ENCODE measurements at regions not wholly inside any gene's neighbourhood (a gene's known extent, or its start where the extent isn't known, plus 50 kb on each side); places are given as distances from the start of the nearest gene placed in this dataset.

DNA sequence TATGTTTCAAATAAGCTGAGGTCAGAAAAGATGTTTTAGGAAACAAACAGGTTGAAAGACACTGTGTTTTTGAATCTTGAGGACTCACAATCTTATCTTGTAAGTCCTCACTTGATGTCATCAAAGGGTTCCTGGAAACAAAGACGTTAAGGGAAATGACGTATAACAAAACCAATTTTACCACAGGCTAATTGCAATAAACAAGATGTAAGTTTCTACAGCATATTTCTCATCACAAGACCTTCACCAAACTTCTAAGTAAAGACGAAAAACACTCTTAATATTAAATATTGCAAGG, 433.5 kb upstream of the FAT3 start:
- TF ChIP-seq TAF1 (IDR thresholded peaks at IDR 0.05; ENCODE audit: borderline replicate concordance, insufficient read depth, low read length) (no peak), POLR2AphosphoS5 (IDR thresholded peaks at IDR 0.05; ENCODE audit: low read depth, low read length) (no peak), FOXP2 (optimal IDR thresholded peaks at IDR 0.05; ENCODE audit: borderline replicate concordance, extremely low read depth, extremely low read length, insufficient read depth) (no peak), SIN3A (IDR thresholded peaks at IDR 0.05; ENCODE audit: borderline replicate concordance, insufficient read depth, low read length) (no peak), REST (IDR thresholded peaks at IDR 0.05; ENCODE audit: insufficient read depth in 1 of 2, low read depth in 2 of 2, low read length in 2 of 2) (no peak)

GRCh38 chr11:91790346-91791170, 434.1 kb upstream of the FAT3 start:
- no peak for TF ChIP-seq FOXP2 (optimal IDR thresholded peaks at IDR 0.05; ENCODE audit: borderline replicate concordance, extremely low read depth, extremely low read length, insufficient read depth)
- no peak for TF ChIP-seq SIN3A (IDR thresholded peaks at IDR 0.05; ENCODE audit: borderline replicate concordance, insufficient read depth, low read length)
- TF ChIP-seq POLR2AphosphoS5 (IDR thresholded peaks at IDR 0.05; ENCODE audit: low read depth, low read length): no peak
- TF ChIP-seq REST (IDR thresholded peaks at IDR 0.05; ENCODE audit: insufficient read depth in 1 of 2, low read depth in 2 of 2, low read length in 2 of 2): no peak
- no peak for TF ChIP-seq TAF1 (IDR thresholded peaks at IDR 0.05; ENCODE audit: borderline replicate concordance, insufficient read depth, low read length)

GRCh38 chr11:91788764-91789163, 435.9 kb upstream of the FAT3 start:
- no peak for TF ChIP-seq SIN3A (IDR thresholded peaks at IDR 0.05; ENCODE audit: borderline replicate concordance, insufficient read depth, low read length)
- TF ChIP-seq FOXP2 (optimal IDR thresholded peaks at IDR 0.05; ENCODE audit: borderline replicate concordance, extremely low read depth, extremely low read length, insufficient read depth): no peak
- TF ChIP-seq REST (IDR thresholded peaks at IDR 0.05; ENCODE audit: insufficient read depth in 1 of 2, low read depth in 2 of 2, low read length in 2 of 2): no peak
- TF ChIP-seq POLR2AphosphoS5 (IDR thresholded peaks at IDR 0.05; ENCODE audit: low read depth, low read length): no peak
- no peak for TF ChIP-seq TAF1 (IDR thresholded peaks at IDR 0.05; ENCODE audit: borderline replicate concordance, insufficient read depth, low read length)

DNA sequence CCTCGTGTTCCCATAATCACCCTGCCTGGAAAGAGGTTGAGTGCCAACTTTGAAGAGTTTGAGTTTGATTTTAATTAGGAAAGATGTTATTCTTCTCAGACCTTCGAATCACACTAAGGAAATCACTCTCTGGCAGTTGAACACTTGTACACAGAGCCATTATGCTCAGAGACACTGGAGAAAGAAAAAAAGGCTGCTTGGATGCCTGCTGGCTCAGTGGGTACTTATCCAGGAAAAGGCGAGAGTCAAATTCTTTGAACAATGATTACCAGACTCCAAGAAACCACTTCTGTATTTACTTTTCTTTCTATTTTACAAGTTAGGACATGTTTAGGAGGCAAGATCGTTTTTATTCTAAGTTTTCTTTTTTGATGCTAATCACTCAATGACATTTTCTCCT, 438.5 kb upstream of the FAT3 start:
- TF ChIP-seq POLR2AphosphoS5 (IDR thresholded peaks at IDR 0.05; ENCODE audit: low read depth, low read length) (no peak), FOXP2 (optimal IDR thresholded peaks at IDR 0.05; ENCODE audit: borderline replicate concordance, extremely low read depth, extremely low read length, insufficient read depth) (no peak), SIN3A (IDR thresholded peaks at IDR 0.05; ENCODE audit: borderline replicate concordance, insufficient read depth, low read length) (no peak), REST (IDR thresholded peaks at IDR 0.05; ENCODE audit: insufficient read depth in 1 of 2, low read depth in 2 of 2, low read length in 2 of 2) (no peak), TAF1 (IDR thresholded peaks at IDR 0.05; ENCODE audit: borderline replicate concordance, insufficient read depth, low read length) (no peak)
